GM12878 (cell line): ENCODE measurements at regions not wholly inside any gene's neighbourhood (a gene's known extent, or its start where the extent isn't known, plus 50 kb on each side); places are given as distances from the start of the nearest gene placed in this dataset.

Source experiments
- ATAC-seq: fragments of 200-7000 bp; cut with Tn5 transposase; 3 replicates; pipeline ENCODE4 v1.9.1; 2020; ENCODE audit warnings: mild to moderate bottlenecking, moderate library complexity
- BruUV-seq: library from RNA; stranded (reverse); fragments of 400-500 nt; replicated peaks from 2 replicates; lab custom pipeline; 2021; lab: Mats Ljungman, UMichigan
- CTCF ChIA-PET: fragments of 300-600 bp; sonication (Branson Sonifier 250); formaldehyde crosslinking; extraction: SDS; loops from one replicate; lab custom pipeline; 2021; ENCODE audit warnings: inconsistent platforms; lab: Yijun Ruan, JAX
- POLR2A ChIA-PET: fragments of 350-600 bp; formaldehyde crosslinking; extraction: SDS; loops from one replicate; lab custom pipeline; 2021; ENCODE audit warnings: inconsistent platforms; lab: Charles Lee
- RAD21 ChIA-PET: fragments of 300-600 bp; sonication (Branson Sonifier 250); formaldehyde crosslinking; loops from one replicate; lab custom pipeline; 2023; ENCODE audit warnings: antibody characterized with exemption; ENCODE audit not compliant: unreplicated experiment; lab: Charles Lee
- SMC1A ChIA-PET: fragments of 300-600 bp; sonication (Branson Sonifier 250); formaldehyde crosslinking; loops from one replicate; lab custom pipeline; 2023; ENCODE audit not compliant: unreplicated experiment, uncharacterized antibody; lab: Charles Lee
- DNase-seq: peaks from one replicate; pipeline ENCODE4 v3.0.0-alpha.2; 2011; ENCODE audit warnings: low read depth, low spot score
- FAIRE-seq: peaks from 3 replicates; lab custom pipeline; 2011; peaks lifted over from hg19 to GRCh38; lab: Jason Lieb, UNC
- H2AFZ ChIP-seq: 2 replicates; pipeline ENCODE4 v1.6.0; 2011; ENCODE audit warnings: low read depth, low read length, control low read depth; ENCODE audit not compliant: control insufficient read depth
- H3K27ac ChIP-seq: 2 replicates; pipeline ENCODE4 v1.5.1; 2011; ENCODE audit warnings: control low read depth; ENCODE audit not compliant: control insufficient read depth, insufficient read depth
- H3K27me3 ChIP-seq, 2 experiments: replicated peaks in 1 of 2; 2 replicates each; pipeline versions ENCODE4 v1.6.0 to v1.6.1; 2011; ENCODE audit warnings: low read length in 1 of 2; ENCODE audit not compliant: control insufficient read depth in 2 of 2, insufficient read depth in 2 of 2
- H3K36me3 ChIP-seq, 2 experiments: 2 replicates each; pipeline ENCODE4 v1.5.1; 2011; ENCODE audit warnings: low read length in 1 of 2; ENCODE audit not compliant: control insufficient read depth in 2 of 2, insufficient read depth in 2 of 2
- H3K4me1 ChIP-seq: 2 replicates; pipeline ENCODE4 v1.6.1; 2011; ENCODE audit warnings: mild to moderate bottlenecking, low read length, moderate library complexity, mixed read lengths; ENCODE audit not compliant: control insufficient read depth, insufficient read depth
- H3K4me2 ChIP-seq: 2 replicates; pipeline ENCODE4 v1.6.0; 2011; ENCODE audit warnings: control low read depth; ENCODE audit not compliant: control insufficient read depth, insufficient read depth
- H3K4me3 ChIP-seq: fragments of 200-600 bp; sonication (generic); 2 replicates; pipeline ENCODE4 v1.5.1; 2016
- H3K79me2 ChIP-seq: 2 replicates; pipeline ENCODE4 v1.6.0; 2011; ENCODE audit warnings: low read length; ENCODE audit not compliant: control insufficient read depth, insufficient read depth
- H3K9ac ChIP-seq: 2 replicates; pipeline ENCODE4 v1.8.0; 2011; ENCODE audit warnings: low read length, control low read depth, mixed read lengths; ENCODE audit not compliant: control insufficient read depth, insufficient read depth
- H3K9me3 ChIP-seq: replicated peaks from 3 replicates; pipeline ENCODE4 v1.5.1; 2011; ENCODE audit warnings: mild to moderate bottlenecking, low read length; ENCODE audit not compliant: control insufficient read depth, insufficient read depth
- H4K20me1 ChIP-seq: 2 replicates; pipeline ENCODE4 v1.6.0; 2011; ENCODE audit not compliant: control insufficient read depth, insufficient read depth
- ATF2 ChIP-seq: IDR thresholded peaks from 2 replicates; pipeline ENCODE4 v1.6.1; 2012; ENCODE audit warnings: low read length, inconsistent platforms
- CEBPB ChIP-seq, 2 experiments: fragments of 150-350 bp in 1 of 2; IDR thresholded peaks; 2 replicates each; pipeline ENCODE4 v1.6.1; 2012 to 2014; ENCODE audit warnings: low read depth in 2 of 2, low read length in 2 of 2, borderline replicate concordance in 1 of 2, inconsistent platforms in 1 of 2
- CHD1 ChIP-seq: IDR thresholded peaks from 2 replicates; pipeline ENCODE4 v1.6.1; 2012; ENCODE audit warnings: low read depth, low read length, improper control_type of control experiment
- CREB1 ChIP-seq: IDR thresholded peaks from 2 replicates; pipeline ENCODE4 v1.6.1; 2012; ENCODE audit warnings: low read depth, mild to moderate bottlenecking, inconsistent platforms
- EED ChIP-seq: sonication (generic); IDR thresholded peaks from 2 replicates; pipeline ENCODE4 v1.6.1; 2016; ENCODE audit warnings: antibody characterized with exemption, low read depth
- FOXM1 ChIP-seq: IDR thresholded peaks from 2 replicates; pipeline ENCODE4 v1.6.1; 2012; ENCODE audit warnings: low read depth, mild to moderate bottlenecking, inconsistent platforms, low read length, moderate library complexity
- MTA2 ChIP-seq: fragments of 450-650 bp; IDR thresholded peaks from 2 replicates; pipeline ENCODE4 v1.6.1; 2016; ENCODE audit warnings: low read depth, mild to moderate bottlenecking, moderate library complexity
- NFYB ChIP-seq: IDR thresholded peaks from 2 replicates; pipeline ENCODE4 v1.6.1; 2011; ENCODE audit warnings: low read depth, mild to moderate bottlenecking, low read length, improper control_type of control experiment, moderate library complexity; ENCODE audit not compliant: insufficient read depth
- PML ChIP-seq: IDR thresholded peaks from 2 replicates; pipeline ENCODE4 v1.6.1; 2012; ENCODE audit warnings: low read length, inconsistent platforms
- SPI1 ChIP-seq: IDR thresholded peaks from 2 replicates; pipeline ENCODE4 v1.6.1; 2011; ENCODE audit warnings: low read depth, mild to moderate bottlenecking, low read length, moderate library complexity, borderline replicate concordance; ENCODE audit not compliant: insufficient read depth
- STAT3 ChIP-seq: IDR thresholded peaks from 2 replicates; pipeline ENCODE4 v1.6.1; 2011; ENCODE audit warnings: low read depth, low read length, improper control_type of control experiment
- WRNIP1 ChIP-seq: IDR thresholded peaks from 2 replicates; pipeline ENCODE4 v1.6.1; 2011; ENCODE audit warnings: low read depth, low read length, improper control_type of control experiment, borderline replicate concordance
- ZBTB4 ChIP-seq: fragments of 450-650 bp; formaldehyde crosslinking; IDR thresholded peaks from 2 replicates; pipeline ENCODE4 v1.4.0; 2022; ENCODE audit warnings: mild to moderate bottlenecking, moderate library complexity
- WGBS: methylation state at CpG from one replicate; pipeline ENCODE4 v1.1.6; 2016; ENCODE audit warnings: low lambda C conversion rate; ENCODE audit not compliant: insufficient replicate concordance, insufficient coverage; ENCODE audit errors: missing lambda C conversion rate; 5-methylcytosine and 5-hydroxymethylcytosine counted together
- in situ Hi-C: fragments of 300-500 bp; cut with MboI; formaldehyde crosslinking; loops from 9 replicates; pipeline ENCODE4 v1.14.3; 2018; ENCODE audit warnings: mixed read lengths
- intact Hi-C: fragments of 100-400 bp; cut with micrococcal nuclease; formaldehyde crosslinking; loops from one replicate; pipeline ENCODE4 v1.14.2; 2022; ENCODE audit not compliant: unreplicated experiment
- TF ChIP-seq, protein P1 (sequence below): fragments of 450-650 bp; IDR thresholded peaks from 2 replicates; pipeline ENCODE4 v1.6.1; 2017; ENCODE audit warnings: mild to moderate bottlenecking

GRCh38 chr6:2551705-2552104, 199.0 kb downstream of the MYLK4 start:
- DNase-seq = no peak
- Histone ChIP-seq H3K4me1 (no peaks in the 10 kb centered on the region), H3K27me3 (no peaks in the 10 kb centered on the region; a peak in 2 of 4 replicates), H3K79me2 (no peaks in the 10 kb centered on the region), H2AFZ (no peak overlapping the region), H3K4me3 (no peak overlapping the region), H3K27ac (no peak overlapping the region), H3K9me3 (no peaks in the 10 kb centered on the region; the same call in 2 of the 3 replicates), H3K36me3 (no peaks in the 10 kb centered on the region), H3K4me2 (no peak overlapping the region), H3K9ac (no peak overlapping the region), H4K20me1 (0 out of 2 replicates have a peak, but pooled peaks cover 2% of the 10 kb centered on the region)
- in situ Hi-C loops = no loop called here
- POLR2A ChIA-PET = no interaction called here
- intact Hi-C loops = no loop called here
- WGBS = 6% methylated on average over 3 of the region's 3 CpGs
- SMC1A ChIA-PET = no interaction called here
- TF ChIP-seq CEBPB (IDR thresholded peaks at IDR 0.05; ENCODE audit: borderline replicate concordance in 1 of 2, low read depth in 2 of 2, low read length in 2 of 2) (no peak), WRNIP1 (no peak), EED (no peak), MTA2 (no peak), CHD1 (no peak), ZBTB4 (CRISPR knock-in tag) (no peak), PML (no peak), CREB1 (no peak), SPI1 (no peak), STAT3 (no peak), FOXM1 (no peak), NFYB (no peak), ATF2 (no peak)
- TF ChIP-seq, protein P1, sequence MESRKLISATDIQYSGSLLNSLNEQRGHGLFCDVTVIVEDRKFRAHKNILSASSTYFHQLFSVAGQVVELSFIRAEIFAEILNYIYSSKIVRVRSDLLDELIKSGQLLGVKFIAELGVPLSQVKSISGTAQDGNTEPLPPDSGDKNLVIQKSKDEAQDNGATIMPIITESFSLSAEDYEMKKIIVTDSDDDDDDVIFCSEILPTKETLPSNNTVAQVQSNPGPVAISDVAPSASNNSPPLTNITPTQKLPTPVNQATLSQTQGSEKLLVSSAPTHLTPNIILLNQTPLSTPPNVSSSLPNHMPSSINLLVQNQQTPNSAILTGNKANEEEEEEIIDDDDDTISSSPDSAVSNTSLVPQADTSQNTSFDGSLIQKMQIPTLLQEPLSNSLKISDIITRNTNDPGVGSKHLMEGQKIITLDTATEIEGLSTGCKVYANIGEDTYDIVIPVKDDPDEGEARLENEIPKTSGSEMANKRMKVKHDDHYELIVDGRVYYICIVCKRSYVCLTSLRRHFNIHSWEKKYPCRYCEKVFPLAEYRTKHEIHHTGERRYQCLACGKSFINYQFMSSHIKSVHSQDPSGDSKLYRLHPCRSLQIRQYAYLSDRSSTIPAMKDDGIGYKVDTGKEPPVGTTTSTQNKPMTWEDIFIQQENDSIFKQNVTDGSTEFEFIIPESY = no peak
- RAD21 ChIA-PET = no interaction called here
- no TSS peak for BruUV-seq
- no peak for ATAC-seq
- CTCF ChIA-PET = no interaction called here
- no peak for FAIRE-seq
